DMS79 (cell line): ENCODE measurements at regions not wholly inside any gene's neighbourhood (a gene's known extent, or its start where the extent isn't known, plus 50 kb on each side); places are given as distances from the start of the nearest gene placed in this dataset.

Source experiments
- DNase-seq: peaks from one replicate; lab custom pipeline; 2025; lab: John Stamatoyannopoulos, UW

DNA sequence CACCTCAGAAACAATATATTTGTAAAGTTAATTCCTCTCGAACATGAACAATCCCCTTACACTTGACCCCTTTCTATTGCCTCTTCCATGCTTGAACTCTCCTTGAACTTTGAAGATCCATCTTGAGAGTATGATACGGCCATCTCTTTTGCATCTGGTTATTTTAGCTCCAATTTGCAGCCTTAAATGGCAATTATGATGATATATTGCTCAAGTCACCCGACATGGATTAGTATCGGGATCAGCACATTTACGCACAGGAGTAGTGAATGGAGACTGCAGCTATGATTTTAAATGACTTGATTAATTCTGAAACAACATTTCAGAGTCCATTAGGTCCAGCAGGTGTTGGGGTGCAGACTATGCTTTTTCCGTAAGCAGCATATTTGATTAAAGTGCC lies 143.8 kb upstream of the PAQR3 start:
- no peak for DNase-seq

DNA sequence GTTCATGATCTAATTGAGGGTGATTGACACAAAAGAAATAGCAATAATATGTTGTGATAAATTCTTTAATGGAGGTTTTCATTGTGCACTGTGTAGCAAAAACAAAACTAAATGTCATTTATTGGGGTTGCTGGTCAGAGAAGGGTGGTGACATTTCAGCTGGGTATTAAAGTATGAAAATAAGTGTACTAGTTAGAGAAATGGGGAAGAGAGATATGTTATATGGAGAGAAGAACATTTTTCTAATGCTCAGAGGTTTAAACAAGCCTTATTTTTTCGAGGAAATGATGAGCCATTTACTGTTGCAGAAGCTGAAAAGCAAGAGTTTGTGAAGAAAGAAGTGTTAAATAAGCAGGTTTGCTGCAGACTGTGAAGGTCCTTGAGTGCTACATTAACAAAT lies 142.7 kb upstream of the PAQR3 start:
- no peak for DNase-seq

DNA sequence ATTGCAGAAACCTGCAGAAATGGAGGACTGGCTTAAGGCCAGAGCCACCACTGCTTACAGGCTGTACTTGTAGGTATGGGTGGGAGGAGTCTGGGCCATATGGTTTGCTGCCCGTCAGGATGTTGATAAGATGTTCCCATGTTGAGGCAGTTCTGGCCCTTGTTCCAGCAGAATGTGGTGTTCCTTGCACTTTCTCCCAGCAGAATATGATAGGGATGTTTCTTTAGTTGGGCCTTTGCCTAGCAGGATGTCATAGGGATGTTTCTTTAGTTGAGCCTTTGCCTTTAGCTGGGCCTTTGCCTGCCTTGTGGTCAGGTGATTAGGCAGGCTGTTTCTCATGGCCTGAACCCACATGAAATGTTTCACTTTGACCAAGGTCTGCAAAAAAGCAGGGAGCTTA lies 139.1 kb upstream of the PAQR3 start:
- no peak for DNase-seq

DNA sequence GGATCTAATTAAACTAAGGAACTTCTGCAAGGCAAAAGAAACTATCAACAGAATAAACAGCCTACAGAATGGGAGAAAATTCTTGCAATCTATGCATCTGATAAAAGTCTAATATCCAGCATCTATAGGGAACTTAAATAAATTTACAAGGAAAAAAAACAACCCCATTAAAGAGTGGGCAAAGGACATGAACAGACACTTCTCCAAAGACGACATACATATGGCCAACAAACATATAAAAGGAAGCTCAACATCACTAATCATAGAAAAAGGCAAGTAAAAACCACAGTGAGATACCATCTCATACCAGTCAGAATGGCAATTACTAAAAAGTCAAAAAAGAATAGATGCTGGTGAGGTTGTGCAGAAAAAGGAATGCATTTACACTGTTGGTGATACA lies 134.8 kb upstream of the PAQR3 start:
- DNase-seq, result no peak

DNA sequence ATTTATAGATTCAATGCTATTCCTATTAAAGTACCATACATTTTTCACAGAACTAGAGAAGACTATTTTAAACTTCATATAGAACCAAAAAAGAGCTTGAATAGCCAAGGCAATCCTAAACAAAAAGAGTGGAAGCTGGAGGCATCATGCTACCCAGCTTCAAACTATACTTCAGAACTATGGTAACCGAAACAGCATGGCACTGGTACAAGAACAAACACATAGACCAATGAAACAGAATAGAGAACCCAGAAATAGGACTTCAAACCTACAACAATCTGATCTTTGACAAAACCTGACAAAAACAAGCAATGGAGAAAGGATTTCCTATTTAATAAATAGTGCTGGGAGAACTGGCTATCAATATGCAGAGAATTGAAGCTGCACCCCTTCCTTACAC lies 134.2 kb upstream of the PAQR3 start:
- no peak for DNase-seq

DNA sequence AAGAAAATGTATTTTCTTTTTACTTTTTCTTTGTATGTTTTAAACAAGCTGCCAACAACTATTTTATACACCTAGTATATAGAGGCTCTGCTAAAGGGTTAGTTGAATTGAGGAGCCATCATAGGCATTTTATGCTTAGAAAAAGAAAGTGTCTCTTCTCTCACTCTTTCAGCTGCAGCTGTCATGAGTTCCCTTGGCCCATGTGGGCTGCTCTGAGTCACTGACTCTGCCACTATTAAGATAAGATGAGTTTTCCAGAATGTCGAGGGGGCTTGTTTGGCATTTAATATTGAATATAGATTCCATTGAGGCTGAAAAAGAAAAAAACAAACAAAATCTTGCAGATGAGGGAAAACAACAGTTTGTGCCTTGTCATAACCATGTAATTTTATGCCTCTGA lies 126.0 kb upstream of the PAQR3 start:
- DNase-seq, result no peak

DNA sequence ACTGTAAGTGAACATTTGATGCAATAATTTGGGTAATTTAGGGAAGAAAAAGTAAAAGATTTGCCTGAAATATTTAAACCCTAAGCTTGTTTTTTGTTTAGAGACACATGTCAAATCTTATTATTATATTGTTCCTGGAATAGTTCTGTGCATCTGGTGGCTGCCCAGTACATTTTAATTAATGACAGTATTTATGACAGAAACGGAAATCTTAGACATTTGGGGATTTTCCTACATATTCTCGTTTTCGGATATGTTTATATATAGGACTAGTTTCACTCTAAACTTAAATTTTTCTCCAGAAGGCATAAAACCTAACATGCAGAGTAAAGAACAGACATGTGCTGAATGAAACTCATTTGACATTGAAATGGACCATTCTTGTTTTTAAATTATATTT lies 125.6 kb upstream of the PAQR3 start:
- DNase-seq, result no peak

DNA sequence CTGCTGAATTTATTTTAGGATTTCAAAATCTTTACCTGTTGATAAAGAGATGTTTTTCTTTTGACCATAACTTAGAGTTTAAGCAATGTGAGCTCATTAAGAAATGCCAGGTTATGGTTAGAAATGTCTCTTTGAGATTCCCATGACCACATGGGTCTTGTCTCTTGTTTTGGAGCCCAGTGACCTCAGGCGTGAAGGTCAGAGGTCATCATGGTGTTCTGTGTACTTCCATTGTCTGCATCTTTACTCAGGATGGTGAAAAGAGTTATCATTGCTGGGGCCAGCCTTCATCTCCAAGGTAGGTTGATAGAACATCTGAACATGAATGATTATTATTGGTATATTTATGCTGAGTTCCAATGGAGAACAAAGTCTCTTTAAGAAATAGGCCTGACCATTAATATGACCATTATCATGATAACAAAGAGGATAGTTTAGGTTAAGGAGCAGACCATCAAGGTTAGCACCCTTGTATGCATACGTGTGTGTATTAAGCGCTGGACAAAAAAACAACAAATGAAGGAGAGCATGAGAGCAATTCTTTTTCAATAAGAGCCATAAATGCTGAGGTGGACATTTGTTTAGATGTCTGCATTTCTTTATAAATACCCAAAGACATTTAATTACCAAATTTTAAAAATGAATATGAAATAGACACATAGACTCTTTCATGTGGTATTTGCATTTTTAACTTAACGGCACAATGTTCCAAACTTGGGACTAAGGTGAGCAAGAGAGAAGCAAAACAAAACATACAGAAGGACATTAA lies 120.6 kb upstream of the PAQR3 start:
- DNase-seq, result no peak

DNA sequence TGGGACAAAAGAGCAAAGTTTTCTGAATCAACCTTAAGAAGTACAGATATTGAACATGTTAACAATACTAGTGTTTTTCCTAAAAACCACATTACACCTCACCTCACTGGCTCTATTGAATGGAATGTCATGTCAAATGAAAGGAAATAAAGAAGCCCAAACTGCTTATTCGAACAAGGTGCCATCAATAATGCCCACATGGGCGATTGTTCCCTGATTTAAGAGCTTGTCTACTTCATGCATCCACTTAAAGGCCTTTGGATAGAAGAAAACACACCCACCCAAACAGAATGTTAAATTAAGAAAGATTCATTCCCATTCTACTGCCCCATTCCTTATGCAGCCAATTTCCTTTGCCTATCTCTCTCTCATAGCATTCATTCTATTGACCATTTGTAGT lies 118.5 kb upstream of the PAQR3 start:
- DNase-seq, result no peak

DNA sequence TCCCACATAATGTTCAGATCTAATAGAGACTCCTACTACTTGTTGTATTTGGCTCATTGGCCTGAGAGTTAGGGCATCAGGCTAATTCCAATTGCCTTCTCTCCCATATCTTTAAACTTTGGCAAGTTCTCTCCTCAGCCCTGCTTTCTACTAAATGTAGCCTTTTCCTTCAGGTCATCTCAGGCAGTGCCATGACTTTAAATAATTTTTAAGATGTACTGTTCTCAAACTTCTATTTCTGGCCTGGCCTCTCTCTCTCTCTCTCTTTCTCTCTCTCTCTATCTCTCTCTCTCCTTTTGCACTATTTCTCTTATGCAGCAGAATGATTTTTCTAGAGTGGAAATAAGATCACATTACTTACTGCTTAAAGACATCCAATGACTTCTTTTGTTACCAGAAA lies 114.5 kb upstream of the PAQR3 start:
- no peak for DNase-seq

DNA sequence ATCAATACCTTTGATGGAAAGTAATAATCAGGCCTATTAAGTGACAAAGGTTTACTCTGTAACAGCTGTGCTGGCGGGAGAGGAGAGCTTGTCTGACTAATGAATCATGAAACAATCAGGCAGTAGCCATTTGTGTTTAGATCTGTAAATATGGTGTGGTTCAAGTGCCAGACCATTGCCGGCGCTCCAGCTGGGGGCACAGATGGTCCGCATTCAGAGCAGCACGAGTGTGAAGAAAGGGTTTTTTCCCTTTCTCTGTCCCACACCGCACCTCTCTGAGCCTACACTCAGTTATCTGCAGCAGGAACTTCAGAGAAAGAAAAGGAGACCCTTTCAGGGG lies 111.3 kb upstream of the PAQR3 start:
- no peak for DNase-seq

DNA sequence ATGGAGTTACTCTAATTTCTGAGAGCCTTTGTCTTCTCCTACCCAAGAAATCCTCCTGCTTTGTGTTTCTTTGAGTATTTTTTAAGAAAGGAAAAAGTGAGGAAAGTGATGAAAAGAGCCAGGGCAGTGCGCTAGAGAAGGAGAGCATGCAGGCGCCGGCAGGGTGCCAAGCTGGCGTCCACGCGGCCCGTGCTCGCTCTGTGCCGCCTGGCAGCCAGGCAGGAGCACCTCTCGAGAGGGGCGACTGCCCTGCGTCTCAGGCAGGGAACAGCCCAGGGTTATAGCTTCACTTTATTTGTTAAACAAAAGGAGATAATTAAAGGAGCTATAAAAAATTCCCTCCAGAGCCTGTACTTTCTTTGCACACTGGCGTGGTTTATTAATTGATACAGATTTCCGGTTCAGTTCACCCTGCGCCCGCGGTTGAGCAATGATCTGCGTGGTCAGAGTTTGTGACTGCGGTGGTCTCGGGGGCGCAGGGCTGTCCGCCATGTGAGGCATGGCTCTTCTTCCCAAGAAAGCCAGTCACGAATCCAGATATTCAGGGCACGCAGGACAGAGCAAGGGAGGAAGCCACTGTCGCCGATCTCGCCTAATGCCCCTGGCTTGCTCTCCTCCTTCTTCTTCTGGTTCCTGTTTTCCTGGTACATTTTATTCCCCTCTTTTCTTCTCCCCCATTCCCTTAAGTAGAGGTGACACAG lies 110.8 kb upstream of the PAQR3 start:
- peak; percentile 3 for DNase-seq

DNA sequence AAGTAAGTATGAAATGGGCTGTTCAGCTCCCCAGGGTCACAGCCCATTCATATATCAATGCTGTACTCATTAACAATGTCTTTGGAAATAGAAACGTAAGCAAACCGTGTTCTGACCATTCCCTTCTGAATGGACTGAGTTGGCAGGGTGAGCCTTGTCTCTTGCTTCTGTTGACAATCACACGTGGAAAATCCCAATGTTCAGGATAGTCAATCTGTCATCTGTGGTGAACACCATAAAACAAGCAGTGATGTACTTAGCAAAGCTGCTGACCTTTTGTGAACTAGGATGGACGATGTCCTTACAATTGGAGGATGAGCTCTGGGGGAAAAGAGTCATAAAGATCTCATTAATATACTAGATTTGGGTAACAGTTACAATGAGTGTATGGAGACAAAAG lies 109.6 kb upstream of the PAQR3 start:
- DNase-seq, result no peak

DNA sequence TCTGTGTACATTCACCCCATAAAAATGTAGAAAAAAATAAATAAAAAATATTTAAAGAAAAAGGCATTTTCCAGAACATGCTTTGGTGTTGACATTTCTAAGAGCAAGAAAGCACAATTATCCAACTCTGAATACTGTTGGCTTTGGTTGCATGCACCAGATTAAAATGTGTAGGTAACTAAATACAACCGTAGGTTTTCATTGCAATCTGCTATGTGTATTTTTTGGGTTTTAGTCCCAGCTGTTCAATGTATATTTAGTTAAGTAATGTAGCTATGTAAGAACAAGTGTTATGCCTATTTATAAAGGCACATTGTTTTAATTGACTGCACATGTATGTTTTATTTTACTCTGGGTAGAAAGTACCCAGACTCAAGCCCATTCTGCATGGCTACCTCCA lies 108.1 kb upstream of the PAQR3 start:
- DNase-seq, result no peak

DNA sequence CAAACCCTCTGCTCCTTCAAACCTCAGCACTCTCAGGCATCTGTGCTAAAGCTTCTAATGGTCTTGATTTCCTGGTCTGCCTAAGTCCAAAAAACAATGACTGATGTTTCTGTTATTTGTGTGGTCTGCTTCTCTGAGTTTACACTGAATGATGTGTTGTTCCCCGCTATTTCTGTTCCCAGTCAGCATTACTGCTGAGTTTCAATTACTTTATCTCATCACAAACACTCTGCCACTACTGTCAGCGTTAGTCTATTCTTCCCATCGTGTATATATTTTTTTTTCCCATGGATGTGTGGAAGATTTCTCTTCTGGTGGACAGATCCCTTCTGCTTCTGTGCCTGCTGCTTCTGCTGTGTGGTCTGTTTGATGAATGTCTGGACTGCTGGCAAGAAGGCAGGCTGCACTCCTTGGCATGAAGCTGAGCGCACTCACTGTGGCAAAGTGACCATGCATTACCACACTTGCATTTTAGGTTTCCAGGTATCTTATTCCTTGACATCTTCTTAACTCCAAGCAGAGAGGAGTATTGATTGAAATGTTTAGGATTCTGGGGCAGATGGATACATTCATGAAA lies 106.9 kb upstream of the PAQR3 start:
- no peak for DNase-seq

DNA sequence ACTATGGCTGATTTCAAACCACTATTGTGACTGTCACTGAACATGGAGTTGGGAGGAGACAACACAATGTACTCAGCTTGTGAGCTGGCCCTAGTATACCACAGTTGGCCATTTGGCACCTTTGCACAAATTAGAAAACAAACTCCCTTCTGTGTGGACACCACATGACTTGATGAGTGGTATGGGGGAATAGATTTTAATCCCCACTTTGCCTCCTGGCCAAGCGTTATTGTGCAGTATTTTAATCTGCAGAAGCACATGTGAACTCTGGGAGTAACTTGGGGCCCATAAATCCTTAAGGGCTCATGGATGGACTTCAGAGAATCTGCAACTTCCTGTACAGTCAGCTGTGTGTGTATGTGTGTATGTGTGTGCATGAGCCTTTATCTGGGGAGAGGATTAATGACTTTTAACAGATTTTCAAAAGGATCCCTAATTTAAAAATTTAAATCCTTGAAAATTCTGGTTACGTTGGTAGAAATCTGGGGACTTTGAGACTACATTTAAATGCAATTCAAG lies 105.0 kb upstream of the PAQR3 start:
- DNase-seq, result no peak

DNA sequence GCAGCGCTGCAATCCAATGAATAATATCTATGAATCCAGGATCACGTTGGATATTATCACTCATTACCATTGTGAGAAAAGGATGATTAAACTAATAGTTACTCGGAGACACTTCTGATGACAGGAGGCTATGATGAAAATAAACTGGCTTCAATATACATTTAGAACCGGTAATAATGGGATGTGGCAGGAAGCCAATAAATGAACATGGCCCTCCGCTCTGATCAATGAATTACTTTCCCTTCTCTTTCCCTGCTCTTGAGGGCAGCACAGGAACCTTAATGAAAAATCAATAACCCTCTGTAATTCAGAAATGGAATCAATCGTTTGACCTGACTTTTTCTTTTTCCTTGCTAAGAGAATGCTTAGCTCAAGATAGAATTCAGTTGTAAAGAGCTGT lies 103.9 kb upstream of the PAQR3 start:
- no peak for DNase-seq

DNA sequence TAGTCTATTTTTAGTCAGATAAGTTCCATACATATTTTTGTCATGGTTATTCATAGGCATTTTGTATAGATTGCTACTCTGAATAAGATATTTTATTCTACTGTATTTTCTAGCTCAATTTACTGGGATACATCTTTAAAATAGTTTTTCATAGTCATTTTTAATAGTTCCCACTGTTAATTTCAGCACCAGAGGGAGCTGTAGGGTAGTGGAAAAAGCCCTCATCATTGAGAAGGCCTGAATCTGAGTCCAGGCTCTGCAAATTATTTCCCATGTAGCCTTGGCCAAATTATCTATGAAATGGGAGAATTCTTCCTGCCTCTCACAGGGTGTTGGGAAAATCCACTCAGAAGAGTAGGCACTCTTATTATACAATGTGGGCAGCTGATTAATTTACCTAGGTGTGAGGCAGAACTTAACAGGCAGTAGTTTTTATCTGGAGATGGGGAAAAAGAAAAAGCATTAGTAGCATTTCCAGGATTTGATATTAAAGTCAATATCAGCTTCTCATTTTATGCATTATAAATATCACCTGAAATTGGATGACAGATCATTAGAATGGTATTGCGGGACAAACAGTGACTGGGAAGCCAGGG lies 102.9 kb upstream of the PAQR3 start:
- DNase-seq, result no peak

DNA sequence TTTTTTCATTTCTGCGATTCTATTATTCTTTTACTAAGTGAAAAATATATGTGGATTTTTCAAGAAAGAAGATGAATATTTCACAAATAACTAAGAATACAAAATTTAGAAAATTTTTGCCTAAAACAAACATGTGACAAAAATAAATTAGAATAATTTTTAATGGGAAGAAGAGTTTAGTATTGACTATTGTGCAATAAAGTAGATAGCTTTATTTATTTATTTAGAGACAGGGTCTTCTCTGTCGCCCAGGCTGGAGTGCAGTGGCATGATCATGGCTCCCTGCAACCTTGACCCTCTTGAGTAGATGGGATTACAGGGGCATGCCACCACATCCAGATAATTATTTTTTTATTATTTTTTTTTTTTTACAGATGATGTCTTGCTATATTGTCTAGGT lies 95.3 kb upstream of the PAQR3 start:
- DNase-seq, result no peak

DNA sequence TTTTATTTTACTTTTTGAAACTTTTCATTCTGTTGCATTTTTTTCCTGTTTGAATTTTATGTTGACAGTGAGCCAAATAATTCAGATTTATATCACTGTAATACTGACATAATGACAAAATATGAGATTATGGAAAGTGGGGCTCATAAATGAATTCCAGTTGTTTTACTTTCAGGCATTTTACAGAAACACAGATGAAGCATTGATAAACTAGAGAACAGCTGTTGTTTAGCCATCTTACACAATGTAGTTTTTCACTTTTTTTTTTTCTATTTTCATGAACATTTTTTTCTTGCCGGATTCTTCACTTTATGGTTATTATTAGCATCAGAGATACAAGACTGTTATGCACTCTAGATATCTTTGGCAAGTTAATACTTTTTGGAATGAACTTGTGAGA lies 91.7 kb upstream of the PAQR3 start:
- DNase-seq, result no peak

DNA sequence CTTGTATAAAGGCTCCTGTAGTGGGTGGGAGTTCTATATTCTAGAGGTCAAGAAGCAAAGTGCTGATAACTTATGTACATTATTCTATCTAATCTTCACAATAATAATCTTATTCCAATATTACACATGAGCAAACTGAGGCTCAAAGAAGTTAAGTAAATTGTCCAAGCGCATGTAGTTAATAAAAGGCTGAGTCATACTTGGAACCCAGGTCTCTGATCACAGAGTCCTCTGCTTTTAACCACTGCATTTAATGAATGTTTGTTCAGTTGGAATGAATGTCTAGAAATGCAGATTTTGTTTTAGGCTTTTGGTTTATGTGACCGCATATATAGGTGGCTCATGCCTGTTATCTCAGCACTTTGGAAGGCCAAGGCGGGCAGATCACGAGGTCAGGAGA lies 88.4 kb upstream of the PAQR3 start:
- no peak for DNase-seq

DNA sequence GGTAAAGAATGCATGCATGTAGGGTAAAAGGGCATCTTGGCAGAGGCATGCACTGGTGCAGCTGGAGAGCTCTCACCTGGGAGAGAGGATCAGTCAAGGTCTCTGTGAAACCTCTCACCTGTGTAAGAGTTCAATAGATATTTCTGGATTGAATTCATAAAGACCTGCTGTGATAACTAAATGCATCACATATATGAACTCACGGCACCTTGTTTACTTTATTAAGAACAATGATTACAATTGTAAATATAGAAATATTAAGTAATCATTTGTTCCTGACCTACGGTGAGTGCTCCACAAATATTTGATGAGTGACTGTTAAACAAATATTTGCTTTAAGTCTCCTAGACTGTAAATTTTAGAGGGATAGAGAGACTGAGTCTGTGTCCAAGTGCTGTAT lies 85.9 kb upstream of the PAQR3 start:
- no peak for DNase-seq
